Osteoblast (primary cell): ENCODE measurements at regions not wholly inside any gene's neighbourhood (a gene's known extent, or its start where the extent isn't known, plus 50 kb on each side); places are given as distances from the start of the nearest gene placed in this dataset.

ENCODE experiments used
- DNase-seq: peaks from one replicate; pipeline ENCODE4 v3.0.0; 2011; ENCODE audit warnings: low spot score, mixed read lengths; ENCODE audit not compliant: insufficient read length; ENCODE audit errors: missing footprints
- H2AFZ ChIP-seq: 2 replicates; pipeline ENCODE4 v1.6.0; 2011; ENCODE audit warnings: mild to moderate bottlenecking, low read length
- H3K27ac ChIP-seq: 2 replicates; pipeline ENCODE4 v1.5.1; 2011; ENCODE audit warnings: mild to moderate bottlenecking, low read depth, low read length, moderate library complexity
- H3K27me3 ChIP-seq: 2 replicates; pipeline ENCODE4 v1.6.0; 2012; ENCODE audit warnings: mild to moderate bottlenecking, control low read depth, inconsistent platforms, low read length, moderate library complexity; ENCODE audit not compliant: insufficient read depth
- H3K36me3 ChIP-seq: 2 replicates; pipeline ENCODE4 v1.5.1; 2011; ENCODE audit warnings: mild to moderate bottlenecking, low read length, control low read depth, moderate library complexity; ENCODE audit not compliant: insufficient read depth
- H3K4me1 ChIP-seq: 2 replicates; pipeline ENCODE4 v1.5.1; 2011; ENCODE audit warnings: mild to moderate bottlenecking, low read length, control low read depth, moderate library complexity; ENCODE audit not compliant: insufficient read depth
- H3K4me2 ChIP-seq: 2 replicates; pipeline ENCODE4 v1.6.0; 2011; ENCODE audit warnings: mild to moderate bottlenecking, low read length; ENCODE audit not compliant: insufficient read depth
- H3K4me3 ChIP-seq: fragments of 200-600 bp; sonication (generic); 3 replicates; pipeline ENCODE4 v1.5.1; 2012; ENCODE audit warnings: mild to moderate bottlenecking, low read length, inconsistent platforms; ENCODE audit not compliant: insufficient read depth
- H3K79me2 ChIP-seq: 2 replicates; pipeline ENCODE4 v1.6.0; 2012; ENCODE audit warnings: mild to moderate bottlenecking, low read length, control low read depth, inconsistent platforms; ENCODE audit not compliant: insufficient read depth
- H3K9me3 ChIP-seq: 2 replicates; pipeline ENCODE4 v1.5.1; 2011; ENCODE audit warnings: low read depth, low read length, control low read depth
- H4K20me1 ChIP-seq: 2 replicates; pipeline ENCODE4 v1.6.0; 2012; ENCODE audit warnings: mild to moderate bottlenecking, low read length, control low read depth; ENCODE audit not compliant: insufficient read depth
- TF ChIP-seq, protein P1 (sequence below): IDR thresholded peaks from 2 replicates; pipeline ENCODE4 v1.5.1; 2011; ENCODE audit warnings: mild to moderate bottlenecking, low read depth, low read length, moderate library complexity; ENCODE audit errors: extremely low read depth

DNA sequence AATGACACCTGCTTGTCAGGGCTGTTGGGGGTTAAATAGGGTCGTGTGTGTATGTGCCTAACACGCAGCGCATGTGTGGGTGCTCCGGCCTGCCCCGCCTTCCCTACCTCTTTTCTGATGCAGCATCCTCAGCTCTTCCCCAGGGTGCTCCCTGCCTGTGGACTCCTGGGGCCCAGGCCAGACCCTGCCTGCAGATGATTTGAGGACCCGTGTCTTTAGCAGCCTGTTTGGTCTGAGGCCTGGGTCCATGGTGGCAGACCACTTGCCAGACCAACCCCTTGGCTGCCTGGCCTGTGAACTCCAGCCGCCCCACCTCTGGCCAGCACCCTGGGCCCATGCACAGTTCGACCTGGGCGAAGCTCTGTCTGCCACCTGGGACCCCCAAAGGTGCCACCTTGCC lies 57.0 kb upstream of the SIM2 start:
- Histone ChIP-seq H3K4me3 (no peak overlapping the region), H3K4me2 (no peak overlapping the region), H3K9me3 (no peaks in the 10 kb centered on the region), H3K36me3 (no peaks in the 10 kb centered on the region), H2AFZ (no peak overlapping the region), H3K27ac (no peak overlapping the region), H4K20me1 (no peaks in the 10 kb centered on the region), H3K4me1 (no peaks in the 10 kb centered on the region), H3K79me2 (no peaks in the 10 kb centered on the region), H3K27me3 (peaks cover 3% of the 10 kb centered on the region)
- TF ChIP-seq, protein P1, sequence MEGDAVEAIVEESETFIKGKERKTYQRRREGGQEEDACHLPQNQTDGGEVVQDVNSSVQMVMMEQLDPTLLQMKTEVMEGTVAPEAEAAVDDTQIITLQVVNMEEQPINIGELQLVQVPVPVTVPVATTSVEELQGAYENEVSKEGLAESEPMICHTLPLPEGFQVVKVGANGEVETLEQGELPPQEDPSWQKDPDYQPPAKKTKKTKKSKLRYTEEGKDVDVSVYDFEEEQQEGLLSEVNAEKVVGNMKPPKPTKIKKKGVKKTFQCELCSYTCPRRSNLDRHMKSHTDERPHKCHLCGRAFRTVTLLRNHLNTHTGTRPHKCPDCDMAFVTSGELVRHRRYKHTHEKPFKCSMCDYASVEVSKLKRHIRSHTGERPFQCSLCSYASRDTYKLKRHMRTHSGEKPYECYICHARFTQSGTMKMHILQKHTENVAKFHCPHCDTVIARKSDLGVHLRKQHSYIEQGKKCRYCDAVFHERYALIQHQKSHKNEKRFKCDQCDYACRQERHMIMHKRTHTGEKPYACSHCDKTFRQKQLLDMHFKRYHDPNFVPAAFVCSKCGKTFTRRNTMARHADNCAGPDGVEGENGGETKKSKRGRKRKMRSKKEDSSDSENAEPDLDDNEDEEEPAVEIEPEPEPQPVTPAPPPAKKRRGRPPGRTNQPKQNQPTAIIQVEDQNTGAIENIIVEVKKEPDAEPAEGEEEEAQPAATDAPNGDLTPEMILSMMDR = no peak
- no peak for DNase-seq

DNA sequence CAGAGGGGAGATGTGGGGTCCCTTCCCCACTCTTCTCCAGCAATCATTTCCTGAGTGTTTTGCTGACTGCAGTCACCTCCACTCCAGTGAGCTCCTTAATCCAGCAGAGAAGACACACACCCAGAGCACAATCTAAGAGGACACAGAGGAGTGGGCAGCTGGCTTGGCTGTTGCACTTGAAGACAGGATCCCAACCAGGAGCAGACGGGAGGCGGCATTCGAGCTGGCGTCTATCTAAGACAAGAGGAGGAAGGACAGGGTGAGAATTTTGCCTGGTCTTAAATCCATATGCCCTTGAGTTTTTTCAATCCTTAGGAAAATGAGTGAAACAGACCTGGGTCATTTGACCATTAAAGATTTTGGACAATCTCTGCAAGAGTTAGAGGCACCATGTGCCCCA lies 56.1 kb upstream of the SIM2 start:
- Histone ChIP-seq H3K27ac (no peak overlapping the region), H3K27me3 (peaks cover 3% of the 10 kb centered on the region), H3K79me2 (no peaks in the 10 kb centered on the region), H3K4me1 (peaks cover 6% of the 10 kb centered on the region), H4K20me1 (no peaks in the 10 kb centered on the region), H3K36me3 (no peaks in the 10 kb centered on the region), H3K9me3 (no peaks in the 10 kb centered on the region), H2AFZ (no peak overlapping the region), H3K4me3 (no peak overlapping the region), H3K4me2 (no peak overlapping the region)
- TF ChIP-seq, protein P1 = no peak
- DNase-seq = no peak

- TF ChIP-seq, protein P1 = no peak
- no peak overlapping the region for H3K4me3 ChIP-seq
- H3K4me1 ChIP-seq = peaks cover 9% of the 10 kb centered on the region
Observed at GRCh38 chr21:36643374-36644250, 55.3 kb upstream of the SIM2 start.

GRCh38 chr21:36646011-36646410 lies 52.9 kb upstream of the SIM2 start:
- Histone ChIP-seq H3K4me2 (no peak overlapping the region), H3K27me3 (peaks cover 3% of the 10 kb centered on the region), H3K4me1 (peaks cover 9% of the 10 kb centered on the region), H2AFZ (no peak overlapping the region), H4K20me1 (no peaks in the 10 kb centered on the region), H3K27ac (no peak overlapping the region), H3K9me3 (no peaks in the 10 kb centered on the region), H3K79me2 (no peaks in the 10 kb centered on the region), H3K4me3 (no peak overlapping the region), H3K36me3 (no peaks in the 10 kb centered on the region)
- TF ChIP-seq, protein P1 = no peak
- no peak for DNase-seq

More at GRCh38 chr21:36643374-36644250, 55.3 kb upstream of the SIM2 start:
- peaks cover 3% of the 10 kb centered on the region for H3K27me3 ChIP-seq
- no peaks in the 10 kb centered on the region for H3K9me3 ChIP-seq
- no peaks in the 10 kb centered on the region for H3K79me2 ChIP-seq
- no peaks in the 10 kb centered on the region for H4K20me1 ChIP-seq
- H2AFZ ChIP-seq = no peak overlapping the region
- no peak for DNase-seq
- H3K36me3 ChIP-seq = no peaks in the 10 kb centered on the region
- H3K4me2 ChIP-seq = no peak overlapping the region
- no peak overlapping the region for H3K27ac ChIP-seq
